SKM-1 (cell line): ENCODE measurements at regions not wholly inside any gene's neighbourhood (a gene's known extent, or its start where the extent isn't known, plus 50 kb on each side); places are given as distances from the start of the nearest gene placed in this dataset.
"Not testable (repeated sequence)": the region's sequence is repeated elsewhere in the genome, so short reads cannot be mapped to it uniquely, and the experiment has no call there.

Source experiments
- DNase-seq: peaks from one replicate; lab custom pipeline; 2025; ENCODE audit not compliant: unreplicated experiment; lab: John Stamatoyannopoulos, UW

DNA sequence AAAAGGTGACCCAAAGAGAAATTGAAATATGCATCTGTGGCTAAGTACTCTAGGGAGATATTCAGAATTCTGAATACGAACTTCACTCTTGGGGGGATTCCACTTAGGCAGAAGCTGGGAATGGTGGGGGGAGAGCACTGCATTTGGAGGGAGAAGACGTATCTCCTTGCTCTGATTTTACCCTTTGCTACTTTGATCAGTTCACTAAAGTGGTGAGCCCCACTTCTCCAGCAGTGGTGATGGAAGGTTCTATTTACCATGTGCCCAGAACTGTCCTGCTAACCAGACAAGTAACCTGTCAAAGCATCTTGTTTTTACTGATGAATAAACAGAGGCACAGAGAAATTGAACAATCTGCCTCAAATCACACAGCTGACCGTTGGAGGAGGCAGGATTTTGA is 483.4 kb downstream of the SIPA1L2 start:
- no peak for DNase-seq

DNA sequence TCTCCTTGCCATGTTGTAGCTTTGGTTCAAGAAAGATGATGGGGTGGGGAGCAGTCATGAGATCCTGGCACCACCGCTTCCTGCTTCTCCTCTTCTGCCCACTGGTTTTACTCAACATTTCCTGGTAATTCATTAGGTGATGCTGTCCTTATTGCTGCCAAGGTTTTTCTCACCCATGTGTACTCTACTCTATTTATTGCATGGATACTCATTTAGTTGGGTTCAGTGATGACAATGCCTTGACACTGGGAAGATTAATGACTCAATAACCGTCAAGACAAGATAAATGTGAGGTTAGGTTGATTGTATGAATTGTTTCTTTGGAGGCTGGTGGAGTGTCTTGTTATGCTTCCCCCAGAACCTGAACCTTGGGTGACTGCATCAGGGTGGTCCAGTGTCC is 484.2 kb downstream of the SIPA1L2 start:
- no peak for DNase-seq

DNA sequence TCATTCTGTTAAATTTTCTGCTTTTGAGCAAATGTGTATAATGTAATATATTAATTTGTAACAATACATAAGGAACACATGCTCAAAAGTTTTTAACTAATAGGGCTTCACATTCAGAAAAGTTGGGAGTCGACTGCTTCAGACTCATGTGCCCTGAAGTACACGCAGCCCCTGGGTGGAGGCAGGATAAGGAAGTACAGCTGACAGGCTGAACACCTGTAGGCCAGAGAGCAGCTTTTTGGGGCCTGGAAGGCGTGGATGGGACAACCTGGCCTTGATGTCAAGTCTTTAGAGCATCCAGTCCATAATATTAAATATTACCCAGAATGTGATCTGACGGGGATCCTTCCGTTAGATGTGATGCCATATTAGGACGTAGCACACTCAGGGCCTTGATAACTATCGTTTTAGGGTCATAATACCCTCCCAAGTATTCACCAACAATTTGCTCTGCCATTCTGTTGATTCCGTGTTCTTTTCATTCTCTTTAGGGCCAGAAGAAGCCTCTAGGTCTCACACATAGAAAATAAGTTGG is 485.2 kb downstream of the SIPA1L2 start:
- no peak for DNase-seq

DNA sequence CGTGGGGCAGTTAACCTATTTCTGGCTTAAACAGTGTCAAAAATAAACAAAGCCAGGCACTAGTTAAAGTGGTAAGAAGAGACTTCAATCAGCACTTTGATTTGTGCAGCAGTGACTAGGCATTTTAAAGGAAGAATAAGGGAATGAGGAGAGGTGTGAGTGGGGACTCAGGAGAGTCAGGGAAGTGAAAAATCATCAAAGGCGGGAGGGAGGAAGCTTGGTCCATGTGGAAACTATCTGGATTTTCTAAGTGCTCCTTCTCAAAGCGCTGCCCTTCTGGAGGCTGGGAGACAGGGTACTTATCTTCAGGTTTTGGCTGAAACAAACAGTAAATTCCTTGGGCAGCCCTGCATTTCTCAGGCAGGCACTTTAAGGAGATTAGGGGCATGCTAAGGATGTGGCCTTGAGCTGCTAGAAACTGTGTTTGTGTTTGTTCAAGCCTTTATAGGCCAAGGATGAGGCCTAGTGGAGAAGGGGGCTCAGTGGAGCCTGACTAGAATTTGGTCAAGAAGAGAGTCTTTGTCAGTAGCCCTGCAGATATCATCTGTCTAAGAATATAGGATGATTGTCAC is 486.5 kb downstream of the SIPA1L2 start:
- DNase-seq = no peak

DNA sequence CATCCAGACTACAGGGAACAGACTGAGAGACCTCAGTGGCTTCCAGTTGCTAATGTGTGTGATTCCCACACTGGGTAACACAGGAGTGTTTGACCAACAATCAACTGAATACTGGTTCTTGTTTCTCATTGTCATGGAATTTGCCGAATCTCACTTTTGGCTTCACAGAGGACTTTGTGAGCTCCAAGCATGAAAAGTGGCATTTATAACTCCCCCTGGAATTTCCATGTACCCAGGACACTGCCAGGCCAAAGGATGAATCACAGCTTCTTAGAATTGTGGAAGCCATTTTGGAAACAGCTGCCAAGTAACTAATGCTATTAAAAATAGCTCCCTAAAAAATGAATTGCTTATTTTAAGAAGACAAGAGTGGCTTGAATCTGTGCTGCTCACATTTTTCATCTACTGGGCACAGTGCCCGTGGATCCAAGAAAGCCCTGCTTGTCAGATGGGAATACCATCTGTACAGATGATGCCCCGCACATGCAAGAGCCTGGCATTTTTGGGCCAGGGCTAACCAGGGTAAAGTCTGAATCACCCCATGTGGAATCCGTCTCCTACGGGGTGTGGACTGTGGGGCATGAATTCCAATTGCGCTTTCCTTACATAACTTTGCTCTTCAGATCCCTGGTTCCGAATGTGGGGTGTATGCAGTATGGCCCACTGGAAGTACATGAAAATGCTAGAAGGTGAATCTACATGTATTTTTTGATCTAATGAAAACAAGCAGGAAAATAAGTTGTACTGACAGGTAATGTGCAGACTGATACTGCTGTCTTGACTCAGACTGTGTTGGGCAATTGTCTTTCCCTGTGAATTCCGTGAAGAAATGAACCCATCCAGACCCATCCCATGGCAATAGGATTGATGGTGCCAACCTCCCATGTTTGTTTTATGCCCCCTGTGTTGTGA is 487.3 kb downstream of the SIPA1L2 start:
- no peak for DNase-seq

DNA sequence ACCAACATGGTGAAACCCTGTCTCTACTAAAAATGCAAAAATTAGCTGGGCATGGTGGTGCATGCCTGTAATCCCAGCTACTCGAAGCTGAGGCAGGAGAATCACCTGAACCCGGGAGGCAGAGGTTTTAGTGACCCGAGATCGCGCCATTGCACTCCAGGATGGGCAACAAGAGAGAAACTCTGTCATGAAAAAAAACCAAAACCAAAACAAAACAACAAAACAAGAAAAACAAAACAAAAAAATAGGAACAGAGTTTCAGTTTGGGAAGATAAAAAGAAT is 488.8 kb downstream of the SIPA1L2 start:
- not testable (repeated sequence) for DNase-seq

DNA sequence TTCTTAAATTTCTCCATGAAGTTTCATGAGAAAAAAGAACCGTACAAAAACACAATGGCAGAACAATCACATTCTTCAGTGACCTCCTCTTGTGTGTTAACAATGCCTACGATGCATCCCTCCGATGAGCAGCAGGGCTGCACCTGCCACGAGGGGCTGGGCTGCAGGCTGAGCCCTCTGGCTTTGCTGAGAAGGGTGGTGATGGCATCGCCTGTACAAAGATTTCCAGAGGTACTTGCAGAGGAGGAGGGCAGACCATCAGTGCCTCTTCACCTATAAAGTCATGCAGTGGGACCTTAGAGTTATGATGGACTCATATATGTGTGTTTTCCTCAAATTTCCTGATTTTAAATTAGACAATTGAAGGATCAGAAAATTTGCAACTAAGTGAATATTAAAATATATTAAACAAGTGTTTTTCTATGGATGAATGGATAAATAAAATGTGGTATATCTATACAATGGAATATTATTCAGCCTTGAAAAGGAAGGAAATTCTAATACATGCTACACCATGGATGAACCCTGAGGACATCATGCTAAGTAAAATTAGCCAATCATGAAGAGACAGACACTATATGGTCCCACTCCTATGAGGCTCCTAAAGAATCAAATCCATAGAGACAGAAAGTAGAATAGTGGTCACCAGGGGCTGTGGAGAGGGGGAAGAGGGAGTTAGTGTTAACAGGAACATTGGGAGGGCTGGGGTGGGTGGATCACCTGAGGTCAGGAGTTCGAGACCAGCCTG is 489.3 kb downstream of the SIPA1L2 start:
- no peak for DNase-seq

DNA sequence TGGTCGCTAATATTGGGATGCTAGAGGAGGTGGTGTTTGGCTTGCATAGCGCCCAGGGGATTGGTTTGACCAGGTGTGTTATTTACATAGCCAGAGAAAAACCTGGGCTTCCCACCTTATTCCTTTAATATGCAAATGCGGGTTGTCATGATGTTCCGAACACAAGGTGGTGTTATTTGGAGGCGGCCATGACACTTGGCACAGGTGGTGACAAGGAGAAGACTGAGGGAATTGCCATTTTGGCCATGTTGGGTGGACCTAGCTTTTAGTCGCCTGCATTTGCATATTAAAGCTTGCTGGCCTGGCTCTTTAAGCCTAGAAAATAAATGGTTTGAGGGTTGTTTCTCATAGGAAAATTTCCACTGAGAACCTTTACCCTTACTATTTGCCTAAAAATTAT is 490.5 kb downstream of the SIPA1L2 start:
- DNase-seq = no peak

DNA sequence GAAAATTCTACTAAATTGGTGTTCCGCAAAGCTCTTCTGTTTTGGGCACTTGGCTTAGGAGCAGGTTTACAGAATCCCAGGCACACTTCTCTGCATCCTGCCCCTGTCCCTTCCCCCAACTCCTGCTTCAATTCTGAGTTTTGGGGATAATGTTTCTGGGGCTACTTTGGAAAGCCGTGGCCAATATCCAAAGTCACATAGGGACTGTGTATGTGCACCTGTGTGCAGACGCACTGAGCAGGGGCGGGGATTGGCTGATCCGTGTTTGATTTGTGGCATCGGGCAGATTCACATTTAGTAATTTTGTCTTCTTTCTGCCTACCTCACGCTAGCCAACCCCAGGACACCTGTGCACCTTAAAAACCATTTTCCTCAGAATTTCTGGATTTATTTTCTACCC is 491.9 kb downstream of the SIPA1L2 start:
- no peak for DNase-seq

DNA sequence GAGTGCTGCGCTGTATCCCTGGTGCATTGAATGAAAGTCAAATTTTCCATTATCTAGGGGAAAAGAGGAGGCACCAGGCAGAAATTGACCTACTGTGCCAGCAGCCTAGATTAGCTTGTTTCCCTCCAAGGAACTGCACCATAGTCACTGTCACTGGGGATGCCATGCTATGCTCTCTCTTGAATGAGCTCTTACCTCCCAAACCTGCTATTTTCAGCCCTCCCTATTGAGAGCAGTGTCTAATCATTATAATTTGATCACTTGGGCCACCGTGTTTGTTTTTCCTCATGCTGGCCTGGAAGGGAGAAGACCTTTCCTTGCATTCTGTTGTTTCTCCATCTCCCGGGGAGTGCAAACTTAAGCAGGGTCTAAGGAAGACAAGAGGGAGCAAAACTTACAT is 492.9 kb downstream of the SIPA1L2 start:
- DNase-seq = no peak

DNA sequence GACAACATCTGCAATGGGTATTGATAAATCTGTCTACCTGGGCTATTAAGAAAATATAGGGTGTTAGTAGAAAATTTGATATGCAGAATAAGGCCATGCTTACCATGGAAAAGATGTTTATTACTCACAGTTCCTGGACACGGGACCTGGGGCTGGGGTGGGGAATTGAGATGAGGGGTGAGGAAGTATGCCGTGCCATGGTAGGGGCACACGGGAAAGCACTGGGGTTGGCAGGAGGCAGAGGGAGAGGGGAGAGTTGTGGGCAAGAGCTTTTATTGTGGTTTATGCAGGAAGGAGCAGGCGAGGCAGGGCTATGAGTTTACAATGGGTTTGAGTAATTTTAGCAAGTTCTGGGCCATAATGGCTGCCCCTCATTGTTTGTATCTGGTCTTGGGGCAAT is 493.8 kb downstream of the SIPA1L2 start:
- DNase-seq = no peak

DNA sequence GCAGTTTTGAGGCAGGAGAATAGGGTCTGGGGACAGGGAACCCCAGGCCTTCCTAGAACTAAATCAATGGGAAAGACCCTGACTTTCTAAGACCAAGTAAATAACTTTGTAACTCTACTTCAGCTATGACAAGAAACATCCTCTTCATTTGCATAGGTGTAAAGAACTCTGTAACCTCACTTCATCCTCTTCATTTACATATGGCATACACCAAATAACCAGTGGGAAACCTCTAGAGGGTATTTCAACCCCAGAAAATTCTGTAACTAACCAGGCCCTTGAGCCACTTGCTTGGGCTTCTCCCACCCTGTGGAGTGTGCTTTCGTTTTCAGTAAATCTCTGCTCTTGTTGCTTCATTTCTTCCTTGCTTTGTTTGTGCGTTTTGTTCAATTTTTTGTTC is 495.6 kb downstream of the SIPA1L2 start:
- no peak for DNase-seq

DNA sequence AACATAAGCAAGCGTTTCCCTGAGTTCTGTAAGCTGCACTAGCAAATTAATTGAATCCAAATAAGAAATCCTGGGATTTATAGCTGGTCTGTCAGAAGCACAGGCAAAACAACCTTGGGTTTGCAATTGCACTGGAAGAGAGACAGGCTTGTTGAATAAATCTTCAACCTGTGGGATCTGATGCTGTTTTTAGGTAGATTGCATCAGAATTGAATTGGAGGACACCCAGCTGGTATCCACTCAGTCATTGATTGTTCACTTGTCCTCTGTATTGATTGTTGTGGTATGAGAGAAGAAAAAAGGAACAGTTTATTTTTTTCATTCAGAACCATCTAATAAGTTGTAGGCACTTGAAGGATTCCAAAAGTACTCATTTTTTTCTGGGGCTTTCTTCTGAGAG is 497.4 kb downstream of the SIPA1L2 start:
- DNase-seq = no peak

DNA sequence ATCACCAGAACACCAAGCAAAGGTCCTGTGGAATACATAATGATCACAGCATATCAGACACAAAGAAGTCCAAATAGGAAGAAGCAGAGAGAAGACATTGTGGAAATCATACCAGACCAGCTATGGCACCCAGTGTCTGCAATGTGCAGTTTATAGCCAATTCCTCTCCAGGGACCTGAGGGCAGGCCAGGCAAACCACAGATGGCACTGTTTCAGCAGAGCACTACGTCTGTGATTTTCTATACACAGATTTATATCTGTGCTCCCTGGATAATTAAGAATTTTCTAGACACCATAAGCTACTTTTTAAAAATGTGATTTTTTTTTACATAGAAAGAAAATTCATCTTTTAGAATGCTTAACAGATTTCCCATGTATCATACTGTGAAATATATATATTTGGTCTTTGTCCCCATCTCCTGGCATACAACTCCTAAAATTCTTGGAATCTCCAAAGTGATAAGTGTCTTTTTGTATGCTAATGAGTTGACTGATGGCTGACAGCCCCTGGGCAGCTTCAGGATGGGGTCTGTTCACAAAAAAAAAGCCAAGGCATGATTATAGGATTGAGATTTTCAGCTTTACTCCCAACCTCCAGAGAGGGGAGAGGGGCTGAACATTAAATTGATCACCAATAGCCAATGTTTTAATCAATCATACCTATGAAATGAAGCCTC is 498.1 kb downstream of the SIPA1L2 start:
- DNase-seq = no peak

DNA sequence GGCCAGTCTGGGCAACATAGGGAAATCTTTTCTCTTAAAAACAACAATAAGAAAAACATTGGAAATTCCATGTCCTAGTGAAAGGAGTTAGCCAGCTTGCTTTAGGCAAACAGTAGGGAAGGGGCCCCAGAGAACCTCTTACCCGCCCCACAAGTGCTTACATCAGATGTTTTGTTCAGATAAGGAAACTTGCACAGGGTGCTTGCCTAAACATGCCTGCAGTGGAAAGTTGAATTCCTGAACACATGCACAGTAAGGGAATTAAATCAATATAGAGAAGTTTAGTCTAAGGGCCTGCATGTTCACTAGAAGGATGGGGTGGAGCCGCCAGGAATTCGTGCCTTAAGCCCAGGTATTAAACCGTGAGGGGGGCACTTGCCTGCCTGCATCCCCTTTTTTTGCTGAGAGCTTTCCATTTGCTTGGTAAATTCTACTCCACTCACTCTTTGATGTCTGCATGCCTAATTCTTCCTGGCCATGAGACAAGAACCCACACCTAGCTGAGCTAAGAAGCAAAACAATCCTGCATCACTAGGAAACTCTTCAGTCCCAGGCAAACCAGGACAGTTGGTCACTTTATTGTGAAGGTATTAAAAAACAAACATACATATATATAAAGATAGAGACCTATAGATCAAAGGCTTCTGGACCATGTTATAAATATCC is 499.0 kb downstream of the SIPA1L2 start:
- no peak for DNase-seq

DNA sequence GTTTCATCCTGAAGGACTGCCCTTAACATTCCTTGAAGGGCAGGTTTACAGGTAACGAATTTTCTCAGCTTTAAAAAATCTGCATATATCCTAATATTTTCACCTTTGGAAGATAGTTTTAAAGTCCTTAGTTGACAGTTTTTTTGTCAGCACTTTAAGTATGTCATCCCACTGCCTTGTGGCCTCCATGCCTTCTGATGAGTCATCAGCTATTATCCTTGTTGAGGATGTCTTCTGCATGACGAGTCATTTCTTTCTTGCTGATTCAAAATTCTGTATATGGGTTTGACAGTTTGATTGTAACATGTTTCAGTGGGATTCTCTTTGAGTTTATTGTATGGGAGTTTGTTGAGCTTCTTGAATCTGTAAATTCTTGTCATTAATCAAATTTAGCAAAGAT is 500.6 kb downstream of the DISC1 start:
- no peak for DNase-seq

DNA sequence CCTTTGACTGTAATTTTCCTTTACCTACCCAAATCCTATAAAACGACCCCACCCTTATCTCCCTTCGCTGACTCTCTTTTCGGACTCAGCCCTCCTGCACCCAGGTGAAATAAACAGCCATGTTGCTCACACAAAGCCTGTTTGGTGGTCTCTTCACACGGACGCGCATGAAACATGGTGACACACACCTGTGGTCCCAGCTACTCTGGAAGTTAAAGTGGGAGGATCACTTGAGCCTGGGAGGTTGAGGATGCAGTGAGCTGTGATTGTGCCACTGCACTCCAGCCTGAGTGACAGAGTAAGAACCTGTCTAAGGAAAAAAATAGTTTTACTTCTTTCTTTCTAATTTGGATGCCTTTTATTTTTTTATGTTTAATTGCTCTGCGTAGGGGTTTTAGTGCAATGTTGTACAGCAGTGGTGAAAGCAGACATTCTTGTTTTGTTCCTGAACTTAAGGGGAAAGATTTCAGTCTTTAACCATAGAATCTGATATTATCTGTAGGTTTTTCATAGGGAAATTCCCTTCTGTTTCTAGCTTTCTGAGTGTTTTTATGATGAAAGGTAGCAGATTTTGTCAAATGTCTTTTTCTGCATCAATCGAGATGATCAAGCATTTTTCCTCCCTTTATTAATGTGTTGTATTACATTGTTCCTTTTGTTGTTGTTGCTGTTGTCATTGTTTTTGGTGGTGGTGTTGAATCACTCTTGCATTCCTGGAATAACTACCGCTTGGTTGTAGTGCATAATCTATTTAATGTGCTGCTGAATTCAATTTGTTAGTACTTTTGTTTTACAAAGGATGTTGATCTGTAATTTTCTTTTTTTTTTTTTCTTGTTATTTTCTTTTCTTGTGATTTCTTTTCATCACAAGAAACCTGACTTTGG is 497.4 kb downstream of the DISC1 start:
- no peak for DNase-seq

DNA sequence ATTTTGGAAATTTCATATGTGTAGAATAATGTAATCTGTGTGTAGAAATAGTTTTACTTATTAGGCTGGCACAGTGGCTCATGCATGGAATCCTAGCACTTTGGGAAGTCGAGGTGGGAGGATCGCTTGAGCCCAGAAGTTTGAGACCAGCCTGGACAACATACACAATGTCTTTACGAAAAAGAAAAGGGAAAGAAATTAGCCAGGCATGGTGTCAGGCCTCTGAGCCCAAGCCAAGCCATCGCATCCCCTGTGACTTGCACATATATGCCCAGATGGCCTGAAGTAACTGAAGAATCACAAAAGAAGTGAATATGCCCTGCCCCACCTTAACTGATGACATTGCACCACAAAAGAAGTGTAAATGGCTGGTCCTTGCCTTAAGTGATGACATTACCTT is 491.3 kb downstream of the DISC1 start:
- DNase-seq = not testable (repeated sequence)

DNA sequence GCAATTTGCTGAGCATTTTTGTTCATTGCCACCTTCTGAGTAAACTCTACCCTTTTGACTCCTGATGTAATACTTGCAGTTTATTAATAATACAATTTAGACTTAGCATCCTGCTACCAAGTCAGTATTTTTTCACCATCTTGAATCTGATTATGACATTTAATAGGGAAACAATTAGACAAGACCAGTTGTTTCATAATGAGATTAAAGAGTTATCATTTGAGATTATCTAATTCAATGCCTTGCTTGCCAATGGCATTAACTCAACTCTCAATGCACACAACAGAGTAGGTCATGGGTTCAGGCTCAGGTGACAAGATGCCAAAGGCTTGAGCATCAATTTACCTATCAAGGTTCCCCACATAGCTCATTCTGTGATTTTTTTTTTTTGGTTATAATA is 488.4 kb downstream of the DISC1 start:
- no peak for DNase-seq

DNA sequence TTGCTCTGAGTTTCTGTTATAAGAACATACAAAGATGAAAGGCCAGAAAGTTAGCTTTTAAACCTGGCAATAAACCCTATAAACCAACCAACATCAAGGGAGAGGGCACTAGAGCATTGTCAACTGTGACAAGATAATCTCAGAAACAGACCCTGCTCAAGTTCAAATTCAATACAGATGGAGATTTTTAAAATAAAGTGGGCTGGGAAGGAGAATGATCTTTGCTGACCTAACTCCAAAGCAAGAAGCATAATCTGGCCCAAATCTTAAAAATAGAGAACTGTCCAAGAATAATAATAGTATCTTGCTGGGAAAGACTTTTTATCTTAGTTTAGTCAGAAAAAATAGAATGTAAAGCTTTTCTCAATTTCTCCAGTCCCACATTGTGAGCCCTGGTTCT is 485.5 kb downstream of the DISC1 start:
- no peak for DNase-seq
